OCI-LY7 (cell line): ENCODE measurements at regions not wholly inside any gene's neighbourhood (a gene's known extent, or its start where the extent isn't known, plus 50 kb on each side); places are given as distances from the start of the nearest gene placed in this dataset.
"Not testable (repeated sequence)": the region's sequence is repeated elsewhere in the genome, so short reads cannot be mapped to it uniquely, and the experiment has no call there.

Experiments used
- BruUV-seq: library from RNA; stranded (reverse); fragments of 400-500 nt; replicated peaks from 2 replicates; lab custom pipeline; 2021; lab: Mats Ljungman, UMichigan
- CTCF ChIA-PET: fragments of 300-600 bp; sonication (Branson Sonifier 250); formaldehyde crosslinking; loops from one replicate; lab custom pipeline; 2022; ENCODE audit warnings: antibody characterized with exemption; ENCODE audit not compliant: unreplicated experiment; lab: Charles Lee
- POLR2A ChIA-PET: fragments of 300-600 bp; sonication (Branson Sonifier 250); formaldehyde crosslinking; loops from one replicate; lab custom pipeline; 2022; ENCODE audit warnings: antibody characterized with exemption; lab: Charles Lee
- DNase-seq: peaks from one replicate; pipeline ENCODE4 v3.0.0-alpha.2; 2015; ENCODE audit warnings: low spot score
- H2AFZ ChIP-seq: fragments of 200-600 bp; sonication (generic), shearing (Covaris generic); 2 replicates; pipeline ENCODE4 v1.6.1; 2014; ENCODE audit warnings: mild to moderate bottlenecking, antibody characterized with exemption, low read length, moderate library complexity
- H3K27ac ChIP-seq: fragments of 200-600 bp; sonication (generic); 2 replicates; pipeline ENCODE4 v1.5.1; 2014; ENCODE audit warnings: mixed run types, low read depth, mild to moderate bottlenecking, moderate library complexity, low read length, inconsistent platforms; ENCODE audit not compliant: poor library complexity, severe bottlenecking
- H3K36me3 ChIP-seq: fragments of 200-600 bp; sonication (generic); 2 replicates; pipeline ENCODE4 v1.6.1; 2014; ENCODE audit warnings: mild to moderate bottlenecking, antibody characterized with exemption, low read length, moderate library complexity, mixed read lengths; ENCODE audit not compliant: insufficient read depth
- H3K4me1 ChIP-seq: fragments of 200-600 bp; sonication (generic); 2 replicates; pipeline ENCODE4 v1.5.1; 2014; ENCODE audit warnings: mild to moderate bottlenecking, low read length; ENCODE audit not compliant: insufficient read depth, poor library complexity, severe bottlenecking
- H3K4me2 ChIP-seq: fragments of 200-600 bp; sonication (generic); 2 replicates; pipeline ENCODE4 v1.6.1; 2014; ENCODE audit warnings: mild to moderate bottlenecking, low read length
- H3K4me3 ChIP-seq: fragments of 200-600 bp; sonication (generic); 2 replicates; pipeline ENCODE4 v1.5.1; 2014; ENCODE audit warnings: mild to moderate bottlenecking, low read depth, low read length; ENCODE audit not compliant: poor library complexity, severe bottlenecking
- H3K79me2 ChIP-seq: fragments of 200-600 bp; sonication (generic); 2 replicates; pipeline ENCODE4 v1.6.1; 2016; ENCODE audit warnings: low read depth, mild to moderate bottlenecking, low read length, moderate library complexity, mixed read lengths; ENCODE audit not compliant: insufficient read depth
- H3K9me2 ChIP-seq: fragments of 200-600 bp; sonication (generic); 2 replicates; pipeline ENCODE4 v1.6.1; 2016; ENCODE audit warnings: mild to moderate bottlenecking, low read length, mixed read lengths; ENCODE audit not compliant: insufficient read depth
- H3K9me3 ChIP-seq: fragments of 200-600 bp; sonication (generic); 2 replicates; pipeline ENCODE4 v1.6.1; 2014; ENCODE audit warnings: mild to moderate bottlenecking, mixed run types, low read length, mixed read lengths
- H4K20me1 ChIP-seq: fragments of 200-600 bp; sonication (generic); 2 replicates; pipeline ENCODE4 v1.6.1; 2014; ENCODE audit warnings: mild to moderate bottlenecking, antibody characterized with exemption, low read length, moderate library complexity, mixed read lengths; ENCODE audit not compliant: insufficient read depth
- CTCF ChIP-seq: fragments of 200-600 bp; sonication (generic); conservative IDR thresholded peaks from 2 replicates; pipeline ENCODE4 v1.5.1; 2014; ENCODE audit warnings: mild to moderate bottlenecking, antibody characterized with exemption, low read length, moderate library complexity, mixed read lengths
- EZH2phosphoT487 ChIP-seq: fragments of 200-600 bp; sonication (generic); IDR thresholded peaks from 2 replicates; pipeline ENCODE4 v1.6.1; 2018; ENCODE audit warnings: low read depth, borderline replicate concordance, mild to moderate bottlenecking, mixed run types, antibody characterized with exemption, low read length, moderate library complexity, mixed read lengths
- intact Hi-C: fragments of 100-400 bp; cut with micrococcal nuclease; formaldehyde crosslinking; loops from one replicate; pipeline ENCODE4 v1.10.0; 2022; ENCODE audit not compliant: unreplicated experiment

GRCh38 chr1:117717980-117718379 lies 112.1 kb downstream of the TENT5C start:
- H3K9me2 ChIP-seq, CTCF ChIA-PET, intact Hi-C loops, BruUV-seq, POLR2A ChIA-PET, H3K4me3 ChIP-seq, H3K4me2 ChIP-seq, H3K9me3 ChIP-seq, H4K20me1 ChIP-seq, DNase-seq, H3K79me2 ChIP-seq, H3K36me3 ChIP-seq, H2AFZ ChIP-seq, H3K27ac ChIP-seq, H3K4me1 ChIP-seq: not testable (repeated sequence)

GRCh38 chr1:117718596-117718995 lies 112.7 kb downstream of the TENT5C start:
- H4K20me1 ChIP-seq, POLR2A ChIA-PET, H3K4me1 ChIP-seq, H2AFZ ChIP-seq, H3K27ac ChIP-seq, H3K9me3 ChIP-seq, H3K79me2 ChIP-seq, intact Hi-C loops, H3K4me2 ChIP-seq, H3K4me3 ChIP-seq, CTCF ChIA-PET, BruUV-seq, H3K36me3 ChIP-seq, DNase-seq, H3K9me2 ChIP-seq: not testable (repeated sequence)

- Histone ChIP-seq H3K4me1 (peaks cover 7% of the 10 kb centered on the region), H3K79me2 (no peaks in the 10 kb centered on the region), H3K4me3 (no peak overlapping the region), H3K9me2 (no peaks in the 10 kb centered on the region), H3K4me2 (no peak overlapping the region), H3K9me3 (0 out of 2 replicates have a peak, but pooled peaks cover 5% of the 10 kb centered on the region), H2AFZ (no peak overlapping the region), H3K36me3 (no peaks in the 10 kb centered on the region), H3K27ac (no peak overlapping the region), H4K20me1 (no peaks in the 10 kb centered on the region)
- CTCF ChIA-PET = no interaction called here
- POLR2A ChIA-PET = interaction anchor here (0.6 to 1.3 kb wide), 2 partner anchors 13 to 411 kb away, joined by 3 read pairs; no protein-coding TSS in a partner anchor
- TF ChIP-seq CTCF (no peak), EZH2phosphoT487 (no peak)
- no TSS peak for BruUV-seq
- peak; percentile 24 for DNase-seq
- intact Hi-C loops = no loop called here
These were observed 113.2 kb downstream of the TENT5C start for GRCh38 chr1:117719004-117719403.
